ENCODE measurements at regions not wholly inside any gene's neighbourhood (a gene's known extent, or its start where the extent isn't known, plus 50 kb on each side); places are given as distances from the start of the nearest gene placed in this dataset.

- no peak overlapping the region for H2BK15ac ChIP-seq (ENCODE audit: low read length)
- no peak overlapping the region for H2AFZ ChIP-seq (ENCODE audit: low read length)
- no peak overlapping the region for H3K56ac ChIP-seq (replicated peaks; ENCODE audit: insufficient read length, low read depth, low read length)
- H2BK120ac ChIP-seq (replicated peaks; ENCODE audit: low read depth, low read length) = no peak overlapping the region
- no peak overlapping the region for H2AK5ac ChIP-seq (ENCODE audit: low read depth, low read length)
- H3K4ac ChIP-seq (replicated peaks; ENCODE audit: insufficient read length, low read depth, low read length) = no peak overlapping the region
- H2BK20ac ChIP-seq (ENCODE audit: low read length) = no peak overlapping the region
- H4K20me1 ChIP-seq (replicated peaks in 1 of 2; ENCODE audit: control insufficient read depth in 1 of 2, insufficient read depth in 2 of 2, low read length in 2 of 2) = no peaks in the 10 kb centered on the region
- no peak overlapping the region for H3K4me3 ChIP-seq (ENCODE audit: extremely low read depth in 1 of 4, insufficient read depth in 2 of 4, low read depth in 3 of 4, low read length in 4 of 4)
- no peaks in the 10 kb centered on the region for H3K79me1 ChIP-seq (ENCODE audit: low read depth, low read length)
- peaks cover 0 to 5% of the 10 kb centered on the region in 2 experiments; a peak in 2 of 4 replicates for H3K9me3 ChIP-seq (ENCODE audit: insufficient read depth in 2 of 2, low read depth in 1 of 2, low read length in 1 of 2)
- H3K14ac ChIP-seq (ENCODE audit: insufficient read length) = no peak overlapping the region
- no peak overlapping the region for H3K23ac ChIP-seq (ENCODE audit: insufficient read length)
- H3K27ac ChIP-seq (ENCODE audit: low read depth, low read length) = no peak overlapping the region
- ChIA-PET POLR2A (ENCODE audit: partially characterized antibody) (no interaction called here), CTCF (ENCODE audit: partially characterized antibody) (no interaction called here)
- no peaks in the 10 kb centered on the region for H3K23me2 ChIP-seq (ENCODE audit: low read depth, low read length)
- WGBS, 2 experiments (ENCODE audit: extremely low coverage in 1 of 2, insufficient coverage in 1 of 2, insufficient read length in 1 of 2, insufficient replicate concordance in 2 of 2, low coverage in 1 of 2, low lambda C conversion rate in 2 of 2, missing lambda C conversion rate in 1 of 2) = 94% methylated on average over 1 of the region's 1 CpG; no CpG with 5 or more reads in 1 of the 2 experiments
- no peak overlapping the region for H3K4me2 ChIP-seq (ENCODE audit: insufficient read depth in 1 of 2, low read depth in 2 of 2, low read length in 2 of 2)
- no peak overlapping the region for H2BK5ac ChIP-seq (ENCODE audit: low read depth, low read length)
- H3K4me1 ChIP-seq (replicated peaks in 1 of 4; ENCODE audit: control insufficient read depth in 3 of 4, insufficient read depth in 4 of 4, low read length in 3 of 4) = no peaks in the 10 kb centered on the region
- no peaks in the 10 kb centered on the region for H3K79me2 ChIP-seq (ENCODE audit: control insufficient read depth in 1 of 2, insufficient read depth in 2 of 2, low read length in 2 of 2)
- FAIRE-seq = no peak
- no peak overlapping the region for H2BK12ac ChIP-seq (ENCODE audit: low read depth, low read length)
- H4K8ac ChIP-seq (ENCODE audit: extremely low read depth, insufficient read depth, low read length) = no peak overlapping the region
- H4K91ac ChIP-seq (replicated peaks; ENCODE audit: insufficient read length, low read length) = no peak overlapping the region
- H4K5ac ChIP-seq (ENCODE audit: insufficient read length, low read depth, low read length) = no peak overlapping the region
- H3K18ac ChIP-seq (ENCODE audit: extremely low read depth, low read length) = no peak overlapping the region
- no peaks in the 10 kb centered on the region for H3K27me3 ChIP-seq (replicated peaks in 1 of 4; ENCODE audit: control insufficient read depth in 3 of 4, extremely low read depth in 1 of 4, insufficient read depth in 3 of 4, low read length in 3 of 4)
- no peak overlapping the region for H3K9ac ChIP-seq (replicated peaks in 1 of 4; ENCODE audit: extremely low read depth in 1 of 4, low read depth in 3 of 4, low read length in 3 of 4)
- H3K36me3 ChIP-seq (ENCODE audit: control insufficient read depth in 2 of 4, insufficient read depth in 4 of 4, low read length in 3 of 4) = no peaks in the 10 kb centered on the region
- no peak for DNase-seq (ENCODE audit: low read depth in 1 of 2, low spot score in 2 of 2)
- TF ChIP-seq TCF12 (IDR thresholded peaks at IDR 0.05; ENCODE audit: low read depth, low read length) = no peak
- TF ChIP-seq NANOG (IDR thresholded peaks at IDR 0.05; ENCODE audit: insufficient read depth, low read depth, low read length, poor library complexity, severe bottlenecking) = no peak
- no peak for TF ChIP-seq ATF2 (IDR thresholded peaks at IDR 0.05; ENCODE audit: low read length)
- no peak for TF ChIP-seq SUZ12 (IDR thresholded peaks at IDR 0.05; ENCODE audit: low read length)
- TF ChIP-seq HDAC6 (IDR thresholded peaks at IDR 0.05; ENCODE audit: low read depth, low read length) = no peak
- no peak for TF ChIP-seq ATF3 (IDR thresholded peaks at IDR 0.05; ENCODE audit: insufficient read depth, low read depth, low read length)
- no peak for TF ChIP-seq SAP30 (IDR thresholded peaks at IDR 0.05; ENCODE audit: insufficient read depth, insufficient replicate concordance, low read length)
- TF ChIP-seq RFX5 (IDR thresholded peaks at IDR 0.05; ENCODE audit: borderline replicate concordance, low read depth, low read length) = no peak
- TF ChIP-seq JUND (IDR thresholded peaks at IDR 0.05; ENCODE audit: low read length) = no peak
- no peak for TF ChIP-seq CREB1 (IDR thresholded peaks at IDR 0.05)
- no peak for TF ChIP-seq SIX5 (IDR thresholded peaks at IDR 0.05; ENCODE audit: low read depth, low read length)
- TF ChIP-seq POLR2AphosphoS5 (IDR thresholded peaks at IDR 0.05; ENCODE audit: low read depth, low read length) = no peak
- TF ChIP-seq CBX8 (IDR thresholded peaks at IDR 0.05; ENCODE audit: borderline replicate concordance, low read depth, low read length) = no peak
These were observed 60.9 kb upstream of the KCNH1 start for GRCh38 chr1:211194826-211195225.

Data from H1 (cell line).